ENCODE measurements at regions not wholly inside any gene's neighbourhood (a gene's known extent, or its start where the extent isn't known, plus 50 kb on each side); places are given as distances from the start of the nearest gene placed in this dataset.

GRCh38 chr13:44074611-44075010 lies 194.9 kb downstream of the LACC1 start:
- no peak for TF ChIP-seq CTCF (IDR thresholded peaks at IDR 0.05; ENCODE audit: low read length, missing control alignments)
- no peak for DNase-seq (ENCODE audit: low read depth)
- H3K4me3 ChIP-seq (replicated peaks; ENCODE audit: low read depth, low read length), result no peak overlapping the region

GRCh38 chr13:44075113-44075512 lies 195.4 kb downstream of the LACC1 start:
- TF ChIP-seq CTCF (IDR thresholded peaks at IDR 0.05; ENCODE audit: low read length, missing control alignments), result no peak
- no peak overlapping the region for H3K4me3 ChIP-seq (replicated peaks; ENCODE audit: low read depth, low read length)
- no peak for DNase-seq (ENCODE audit: low read depth)

- TF ChIP-seq CTCF (IDR thresholded peaks at IDR 0.05; ENCODE audit: low read length, missing control alignments), result no peak
- DNase-seq (ENCODE audit: low read depth), result no peak
- no peak overlapping the region for H3K4me3 ChIP-seq (replicated peaks; ENCODE audit: low read depth, low read length)
Measured at GRCh38 chr13:44078806-44079376, 199.2 kb downstream of the LACC1 start.

- DNase-seq (ENCODE audit: low read depth), result no peak
- TF ChIP-seq CTCF (IDR thresholded peaks at IDR 0.05; ENCODE audit: low read length, missing control alignments), result no peak
Measured at GRCh38 chr13:44079413-44080205, 199.9 kb downstream of the LACC1 start.

GRCh38 chr13:44084146-44084545 lies 204.4 kb downstream of the LACC1 start:
- H3K4me3 ChIP-seq (replicated peaks; ENCODE audit: low read depth, low read length), result no peak overlapping the region
- no peak for DNase-seq (ENCODE audit: low read depth)
- no peak for TF ChIP-seq CTCF (IDR thresholded peaks at IDR 0.05; ENCODE audit: low read length, missing control alignments)

More at GRCh38 chr13:44079413-44080205, 199.9 kb downstream of the LACC1 start:
- no peak overlapping the region for H3K4me3 ChIP-seq (replicated peaks; ENCODE audit: low read depth, low read length)

GRCh38 chr13:44086389-44086788 lies 206.7 kb downstream of the LACC1 start:
- H3K4me3 ChIP-seq (replicated peaks; ENCODE audit: low read depth, low read length), result no peak overlapping the region
- TF ChIP-seq CTCF (IDR thresholded peaks at IDR 0.05; ENCODE audit: low read length, missing control alignments), result no peak
- DNase-seq (ENCODE audit: low read depth), result no peak
